ENCODE measurements at regions not wholly inside any gene's neighbourhood (a gene's known extent, or its start where the extent isn't known, plus 50 kb on each side); places are given as distances from the start of the nearest gene placed in this dataset.
"Not testable (repeated sequence)": the region's sequence is repeated elsewhere in the genome, so short reads cannot be mapped to it uniquely, and the experiment has no call there.

DNA sequence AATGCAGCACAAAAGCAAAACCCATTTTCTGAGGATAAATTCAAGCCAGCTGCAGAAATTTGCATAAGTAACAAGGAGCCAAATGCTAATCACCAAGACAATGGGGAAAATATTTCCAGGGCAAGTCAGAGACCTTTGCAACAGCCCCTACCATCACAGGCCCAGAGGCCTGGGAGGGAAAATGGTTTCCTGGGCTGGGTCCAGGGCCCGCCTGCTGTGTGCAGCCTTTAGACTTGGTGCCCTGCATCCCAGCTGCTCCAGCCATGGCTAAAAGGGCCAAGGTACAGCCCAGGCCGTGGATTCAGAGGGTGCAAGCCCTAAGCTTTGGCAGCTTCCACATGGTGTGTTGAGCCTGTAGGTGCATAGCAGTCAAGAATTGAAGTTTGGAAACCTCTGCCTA is 309.5 kb upstream of the SGCG start:
- FAIRE-seq: no peak

DNA sequence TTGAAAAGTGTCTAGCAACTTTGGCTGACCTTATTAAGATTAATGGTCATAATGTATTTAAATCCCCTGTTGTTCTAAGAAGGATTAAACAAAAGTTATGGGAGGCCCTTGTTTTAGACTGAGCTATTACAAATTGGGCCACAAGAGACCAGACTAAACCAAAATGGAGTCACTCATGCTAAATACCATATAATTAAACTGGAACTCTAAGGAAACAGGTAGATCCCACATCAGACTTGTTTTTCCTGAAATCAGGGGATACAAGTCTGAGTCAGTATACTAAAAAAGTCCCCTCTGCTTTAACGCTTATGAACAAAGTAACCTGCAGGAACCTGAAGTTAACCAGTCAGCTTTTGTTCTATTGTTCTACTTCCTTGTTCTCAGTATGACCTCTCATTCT is 305.9 kb upstream of the SGCG start:
- FAIRE-seq: no peak

- no peak for FAIRE-seq
These were observed 303.4 kb upstream of the SGCG start for GRCh38 chr13:22877421-22877820.

GRCh38 chr13:22880741-22881720 is 299.7 kb upstream of the SGCG start:
- FAIRE-seq: no peak

- FAIRE-seq: not testable (repeated sequence)
These were observed 298.8 kb upstream of the SGCG start for GRCh38 chr13:22881721-22882608.

GRCh38 chr13:22883262-22883840 is 297.4 kb upstream of the SGCG start:
- FAIRE-seq: no peak

DNA sequence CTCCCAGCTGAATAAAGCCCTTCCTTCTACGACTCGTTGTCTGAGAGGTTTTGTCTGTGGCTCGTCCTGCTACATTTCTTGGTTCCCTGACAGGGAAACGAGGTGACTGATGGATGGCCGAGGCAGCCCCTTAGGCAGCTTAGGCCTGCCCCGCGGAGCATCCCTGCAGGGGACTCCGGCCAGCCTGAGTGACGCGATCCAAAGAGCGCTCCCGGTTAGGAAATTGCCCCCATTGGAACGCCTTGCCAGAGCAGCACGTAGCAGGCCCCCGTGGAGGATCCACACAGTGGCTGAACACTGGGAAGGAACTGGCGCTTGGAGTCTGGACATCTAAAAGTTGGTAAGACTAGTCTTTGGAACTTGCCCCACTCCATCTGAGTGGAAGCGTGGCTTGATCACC is 296.8 kb upstream of the SGCG start:
- FAIRE-seq: no peak

DNA sequence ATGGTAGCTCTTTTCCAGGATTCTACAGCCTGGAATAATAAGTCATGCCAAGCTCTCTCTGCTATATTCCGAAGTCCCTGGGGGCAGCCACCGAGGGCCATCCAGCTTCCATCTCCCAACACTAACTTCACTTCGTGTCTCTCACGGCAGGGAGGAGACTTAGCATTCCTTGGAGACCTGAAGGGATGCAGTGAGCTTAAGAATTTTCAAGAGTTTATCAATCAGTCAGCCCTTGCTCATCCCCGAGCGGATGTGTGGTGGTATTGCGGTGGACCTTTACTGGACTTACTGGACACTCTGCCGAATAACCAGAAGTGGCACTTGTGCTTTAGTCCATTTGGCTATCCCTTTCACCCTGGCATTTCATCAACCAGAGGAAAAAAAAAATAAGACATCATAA is 294.7 kb upstream of the SGCG start:
- FAIRE-seq: not testable (repeated sequence)

DNA sequence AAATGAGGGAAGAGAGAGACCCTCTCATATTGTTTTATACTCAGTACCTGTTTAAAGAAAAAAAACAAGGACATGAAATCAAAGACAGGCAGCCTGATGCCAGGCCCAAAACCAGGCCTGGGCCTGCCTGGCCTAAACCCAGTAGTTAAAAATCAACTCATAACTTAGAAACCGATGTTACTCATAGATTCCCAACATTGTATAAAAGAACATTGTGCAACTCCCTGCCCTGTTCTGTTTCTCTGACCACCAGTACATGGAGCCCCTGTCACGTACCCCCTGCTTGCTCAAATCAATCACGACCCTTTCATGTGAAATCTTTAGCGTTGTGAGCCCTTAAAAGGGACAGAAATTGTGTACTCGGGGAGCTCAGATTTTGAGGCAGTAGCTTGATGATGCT is 291.4 kb upstream of the SGCG start:
- FAIRE-seq: not testable (repeated sequence)

DNA sequence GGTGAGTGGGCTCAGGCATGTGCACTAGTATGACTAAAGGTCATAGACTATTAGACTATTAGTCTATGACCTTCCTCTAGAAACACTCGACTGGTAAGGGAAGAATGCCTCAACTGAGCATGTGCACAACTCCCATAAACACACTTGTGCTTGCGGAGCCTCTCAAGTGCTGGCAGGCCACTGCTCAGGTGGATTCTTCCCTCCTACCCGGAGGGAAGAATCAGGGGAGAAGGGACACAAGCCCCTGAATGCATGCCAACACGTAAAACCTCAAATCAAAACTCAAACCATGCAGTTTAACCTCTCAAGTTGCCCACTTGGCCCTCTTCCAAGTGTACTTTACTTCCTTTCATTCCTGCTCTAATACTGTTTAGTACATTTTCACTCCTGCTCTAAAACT is 287.6 kb upstream of the SGCG start:
- FAIRE-seq: no peak

DNA sequence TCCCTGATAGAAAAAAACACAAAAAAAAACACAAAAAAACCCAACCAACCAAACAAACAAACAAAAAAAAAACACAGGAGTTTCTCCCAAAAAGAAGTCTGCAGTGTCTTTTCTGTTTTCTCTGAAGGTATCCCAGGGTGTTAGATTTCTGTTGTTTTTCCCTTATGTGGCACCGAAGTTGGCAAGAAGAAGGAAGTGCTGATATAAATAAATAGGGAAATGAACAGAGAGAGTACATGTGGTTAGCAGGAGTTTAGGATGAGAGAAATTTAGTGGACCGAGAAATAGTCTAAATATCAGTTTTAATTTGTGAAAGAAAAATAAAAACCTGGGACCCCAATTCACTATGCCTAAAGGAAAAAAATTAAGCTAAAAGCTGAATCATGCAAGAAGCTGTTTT is 287.0 kb upstream of the SGCG start:
- FAIRE-seq: no peak

DNA sequence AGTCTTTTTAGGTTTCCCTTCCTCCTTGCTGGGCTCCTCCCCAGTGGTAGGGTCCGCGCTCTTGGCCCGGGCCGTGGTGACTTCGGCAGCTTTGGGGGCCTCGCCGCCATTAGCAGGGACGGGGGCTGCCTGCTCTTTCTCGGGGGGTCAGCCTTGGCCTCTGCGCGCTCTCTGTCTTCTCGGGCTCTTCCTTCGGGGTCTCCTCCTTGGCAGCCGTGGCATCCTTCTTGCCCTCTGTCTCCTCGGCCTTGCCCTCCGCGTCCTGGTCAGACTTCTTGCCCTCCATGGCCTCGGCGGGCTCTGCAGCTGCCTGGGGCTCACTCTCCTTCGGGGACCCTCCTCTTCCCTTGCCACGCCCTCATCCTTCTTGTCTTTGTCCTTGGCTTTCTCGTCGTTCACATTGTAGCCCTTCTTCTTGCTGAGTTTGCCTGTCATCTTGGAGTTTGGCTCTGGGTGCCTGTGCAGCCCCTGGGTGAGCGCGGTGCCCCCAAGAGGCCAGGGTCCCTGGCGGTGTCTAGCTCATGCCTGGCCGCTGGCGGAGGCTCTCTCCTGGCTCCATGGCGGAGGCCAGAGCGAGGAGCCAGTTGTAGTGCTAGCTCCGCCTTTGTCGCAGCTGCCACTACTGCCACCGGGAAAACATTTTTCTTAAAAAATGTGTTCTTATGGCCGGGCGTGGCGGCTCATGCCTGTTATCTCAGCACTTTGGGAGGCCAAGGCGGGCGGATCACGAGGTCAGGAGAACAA is 283.0 kb upstream of the SGCG start:
- no peak for FAIRE-seq

GRCh38 chr13:22900416-22900951 is 280.3 kb upstream of the SGCG start:
- not testable (repeated sequence) for FAIRE-seq

- FAIRE-seq: no peak
These were observed 277.5 kb upstream of the SGCG start for GRCh38 chr13:22903301-22903700.

DNA sequence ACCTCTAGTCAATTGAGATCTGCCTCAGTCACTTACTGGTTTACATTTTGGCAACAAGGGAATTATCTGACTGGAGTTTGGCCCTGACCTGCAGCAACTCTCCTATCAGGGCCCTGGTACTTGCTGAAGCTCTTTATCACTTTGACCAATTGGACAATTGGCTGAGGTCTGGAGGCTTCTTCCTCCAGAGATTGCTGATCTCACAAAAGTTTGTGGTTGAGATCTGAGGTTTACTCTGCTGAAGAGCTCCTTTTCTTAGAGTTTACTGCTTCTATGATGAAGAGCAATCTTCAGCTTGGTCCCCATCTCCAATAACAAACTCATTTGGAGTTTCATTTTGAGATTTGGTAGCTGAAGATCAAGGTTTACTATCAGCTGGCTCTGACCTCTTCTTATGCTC is 276.9 kb upstream of the SGCG start:
- FAIRE-seq: no peak

DNA sequence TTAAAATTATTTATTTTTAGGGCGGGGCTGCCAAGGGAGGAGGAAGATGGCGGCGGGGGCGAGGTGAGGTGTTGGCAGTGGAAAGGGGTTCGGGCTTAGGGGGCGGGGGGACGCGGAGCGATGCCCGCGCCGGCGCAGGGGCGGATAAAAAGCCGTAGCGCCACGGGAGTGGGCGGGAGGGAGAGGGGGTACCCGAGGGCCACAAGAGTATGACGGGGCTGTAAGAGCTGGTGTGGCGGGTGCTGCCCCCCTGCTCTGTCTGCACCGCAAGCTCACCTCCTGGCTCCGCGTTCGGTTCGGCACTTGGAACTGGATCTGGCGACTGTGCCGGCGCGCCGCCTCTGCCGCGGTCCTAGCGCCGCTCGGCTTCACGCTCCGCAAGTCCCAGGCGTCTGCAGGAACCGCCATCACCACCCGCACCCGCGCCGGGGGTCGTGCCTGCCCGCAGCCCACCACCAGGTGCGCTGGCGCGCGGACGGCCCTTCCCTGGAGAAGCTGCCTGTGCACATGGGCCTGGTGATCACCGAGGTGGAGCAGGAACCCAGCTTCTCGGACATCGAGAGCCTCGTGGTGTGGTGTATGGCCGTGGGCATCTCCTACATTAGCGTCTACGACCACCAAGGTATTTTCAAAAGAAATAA is 265.2 kb upstream of the SGCG start:
- FAIRE-seq: no peak

DNA sequence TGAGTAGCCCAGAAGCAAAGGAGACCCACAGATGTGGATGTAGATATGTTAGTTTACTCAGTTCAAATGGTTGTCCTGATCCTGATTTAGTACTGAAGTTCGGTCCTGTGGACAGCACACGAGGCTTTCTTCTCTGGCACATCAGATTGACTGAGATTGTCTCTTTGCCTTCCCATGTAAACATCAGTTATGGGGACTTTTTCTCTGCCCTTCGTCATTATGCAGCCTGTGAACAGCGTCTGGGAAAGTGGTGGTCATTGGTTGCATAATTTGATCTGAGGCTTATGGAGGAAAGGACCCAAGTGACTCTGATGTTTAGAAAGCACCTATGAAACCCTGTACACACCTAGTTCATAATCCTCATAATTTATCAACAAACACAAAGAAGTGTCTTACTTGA is 264.5 kb upstream of the SGCG start:
- not testable (repeated sequence) for FAIRE-seq

GRCh38 chr13:22925881-22926747 is 254.7 kb upstream of the SGCG start:
- no peak for FAIRE-seq

- no peak for FAIRE-seq
These were observed 253.9 kb upstream of the SGCG start for GRCh38 chr13:22926748-22927400.

- FAIRE-seq: not testable (repeated sequence)
These were observed 252.9 kb upstream of the SGCG start for GRCh38 chr13:22927845-22928244.

All from TTC549 (cell line).